BLaER1 treated with 17β-estradiol and CSF1 and Interleukin-3, amounts not matched to agents 10 nM and 100 nM (cell line): ENCODE measurements at regions not wholly inside any gene's neighbourhood (a gene's known extent, or its start where the extent isn't known, plus 50 kb on each side); places are given as distances from the start of the nearest gene placed in this dataset.

Source experiments
- H3K27ac ChIP-seq, 11 experiments: shearing (Covaris generic); formaldehyde crosslinking; 2 replicates each; pipeline ENCODE4 v1.8.1; 2022
- H3K27me3 ChIP-seq, 11 experiments: shearing (Covaris generic); formaldehyde crosslinking; 2 replicates each; pipeline ENCODE4 v1.8.1; 2022
- H3K36me3 ChIP-seq, 11 experiments: shearing (Covaris generic); formaldehyde crosslinking; 2 replicates each; pipeline ENCODE4 v1.8.1; 2022
- H3K4me1 ChIP-seq, 10 experiments: shearing (Covaris generic); formaldehyde crosslinking; 2 replicates each; pipeline ENCODE4 v1.8.1; 2022
- H3K4me2 ChIP-seq, 11 experiments: shearing (Covaris generic); formaldehyde crosslinking; 2 replicates each; pipeline ENCODE4 v1.8.1; 2022
- H3K4me3 ChIP-seq, 10 experiments: shearing (Covaris generic); formaldehyde crosslinking; 2 replicates each; pipeline ENCODE4 v1.8.1; 2022
- H3K9ac ChIP-seq, 11 experiments: shearing (Covaris generic); formaldehyde crosslinking; 2 replicates each; pipeline ENCODE4 v1.8.1; 2022
- H3K9me3 ChIP-seq, 11 experiments: shearing (Covaris generic); formaldehyde crosslinking; replicated peaks in 1 of 11; 2 replicates each; pipeline ENCODE4 v1.8.1; 2022
- H4K20me1 ChIP-seq, 11 experiments: shearing (Covaris generic); formaldehyde crosslinking; 2 replicates each; pipeline ENCODE4 v1.8.1; 2022
- Cebpa-rat ChIP-seq, 11 experiments: shearing (Covaris generic); IDR thresholded peaks; 2 replicates each; pipeline ENCODE4 v1.8.1; 2022

GRCh38 chr2:133828913-133829312, 260.6 kb upstream of the NCKAP5 start:
- Histone ChIP-seq H4K20me1 (no peaks in the 10 kb centered on the region), H3K4me1 (no peaks in the 10 kb centered on the region), H3K4me3 (no peak overlapping the region), H3K27me3 (no peaks in the 10 kb centered on the region), H3K36me3 (no peaks in the 10 kb centered on the region), H3K9ac (no peak overlapping the region), H3K27ac (no peak overlapping the region), H3K9me3 (peaks cover 0 to 7% (median 0%) of the 10 kb centered on the region in 11 experiments; a peak in 3 of 22 replicates), H3K4me2 (no peak overlapping the region)
- no peak for TF ChIP-seq Cebpa-rat (IDR thresholded peaks at IDR 0.05)

- Histone ChIP-seq H3K9me3 (peaks cover 0 to 7% (median 0%) of the 10 kb centered on the region in 11 experiments; a peak in 3 of 22 replicates), H3K36me3 (no peaks in the 10 kb centered on the region), H4K20me1 (no peaks in the 10 kb centered on the region), H3K4me3 (no peak overlapping the region), H3K9ac (no peak overlapping the region), H3K4me1 (no peaks in the 10 kb centered on the region), H3K27me3 (no peaks in the 10 kb centered on the region), H3K4me2 (no peak overlapping the region), H3K27ac (no peak overlapping the region)
- no peak for TF ChIP-seq Cebpa-rat (IDR thresholded peaks at IDR 0.05)
Measured at GRCh38 chr2:133829450-133830020, 261.3 kb upstream of the NCKAP5 start.

- Histone ChIP-seq H3K36me3 (no peaks in the 10 kb centered on the region), H4K20me1 (no peaks in the 10 kb centered on the region), H3K27ac (no peak overlapping the region), H3K4me1 (peaks cover 0 to 26% (median 6%) of the 10 kb centered on the region in 10 experiments; a peak in 9 of 20 replicates), H3K9me3 (peaks cover 0 to 7% (median 0%) of the 10 kb centered on the region in 11 experiments; a peak in 4 of 22 replicates), H3K27me3 (no peaks in the 10 kb centered on the region), H3K4me3 (no peak overlapping the region), H3K9ac (no peak overlapping the region), H3K4me2 (no peak overlapping the region)
- no peak for TF ChIP-seq Cebpa-rat (IDR thresholded peaks at IDR 0.05)
Measured at GRCh38 chr2:133833746-133834145, 265.5 kb upstream of the NCKAP5 start.

GRCh38 chr2:133835821-133836619, 267.8 kb upstream of the NCKAP5 start:
- H3K36me3 ChIP-seq = no peaks in the 10 kb centered on the region
- no peak for TF ChIP-seq Cebpa-rat (IDR thresholded peaks at IDR 0.05)

GRCh38 chr2:133836691-133837345, 268.6 kb upstream of the NCKAP5 start:
- Histone ChIP-seq H3K27ac (no peak overlapping the region), H3K9me3 (peaks cover 0 to 7% (median 0%) of the 10 kb centered on the region in 11 experiments; a peak in 4 of 22 replicates), H3K4me2 (peak overlapping the region in 4 of 11 experiments; percentile 12 to 61 (median 39); a peak in 7 of 22 replicates), H3K27me3 (no peaks in the 10 kb centered on the region), H3K4me1 (peaks cover 0 to 26% (median 6%) of the 10 kb centered on the region in 10 experiments; a peak in 9 of 20 replicates), H3K9ac (no peak overlapping the region), H4K20me1 (no peaks in the 10 kb centered on the region), H3K4me3 (no peak overlapping the region), H3K36me3 (no peaks in the 10 kb centered on the region)
- no peak for TF ChIP-seq Cebpa-rat (IDR thresholded peaks at IDR 0.05)

More at GRCh38 chr2:133835821-133836619, 267.8 kb upstream of the NCKAP5 start:
- no peaks in the 10 kb centered on the region for H4K20me1 ChIP-seq
- no peak overlapping the region for H3K4me3 ChIP-seq
- H3K9me3 ChIP-seq = peaks cover 0 to 7% (median 0%) of the 10 kb centered on the region in 11 experiments; a peak in 4 of 22 replicates
- H3K4me2 ChIP-seq = peak overlapping the region in 4 of 11 experiments; percentile 12 to 61 (median 39); a peak in 7 of 22 replicates
- H3K9ac ChIP-seq = no peak overlapping the region
- H3K27me3 ChIP-seq = no peaks in the 10 kb centered on the region
- H3K27ac ChIP-seq = no peak overlapping the region
- peaks cover 0 to 26% (median 6%) of the 10 kb centered on the region in 10 experiments; a peak in 9 of 20 replicates for H3K4me1 ChIP-seq

- H3K4me2 ChIP-seq = peak overlapping the region in 2 of 11 experiments; percentile 56 to 61; a peak in 2 of 22 replicates
- no peaks in the 10 kb centered on the region for H3K36me3 ChIP-seq
- no peak overlapping the region for H3K9ac ChIP-seq
- peaks cover 0 to 4% (median 0%) of the 10 kb centered on the region in 11 experiments; a peak in 4 of 22 replicates for H3K9me3 ChIP-seq
- H3K4me3 ChIP-seq = no peak overlapping the region
- no peak overlapping the region for H3K27ac ChIP-seq
- no peaks in the 10 kb centered on the region for H3K27me3 ChIP-seq
- no peaks in the 10 kb centered on the region for H4K20me1 ChIP-seq
- peaks cover 0 to 30% (median 7%) of the 10 kb centered on the region in 10 experiments; a peak in 10 of 20 replicates for H3K4me1 ChIP-seq
- no peak for TF ChIP-seq Cebpa-rat (IDR thresholded peaks at IDR 0.05)
Measured at GRCh38 chr2:133837441-133838094, 269.3 kb upstream of the NCKAP5 start.

- no peaks in the 10 kb centered on the region; a peak in 1 of 22 replicates for H3K9me3 ChIP-seq
- no peaks in the 10 kb centered on the region for H3K27me3 ChIP-seq
- no peaks in the 10 kb centered on the region for H3K36me3 ChIP-seq
- no peak overlapping the region for H3K27ac ChIP-seq
- peaks cover 0 to 30% (median 7%) of the 10 kb centered on the region in 10 experiments; a peak in 10 of 20 replicates for H3K4me1 ChIP-seq
- H3K9ac ChIP-seq = no peak overlapping the region
- no peak overlapping the region for H3K4me2 ChIP-seq
- H4K20me1 ChIP-seq = no peaks in the 10 kb centered on the region
- no peak for TF ChIP-seq Cebpa-rat (IDR thresholded peaks at IDR 0.05)
- H3K4me3 ChIP-seq = no peak overlapping the region
Measured at GRCh38 chr2:133838642-133839365, 270.5 kb upstream of the NCKAP5 start.

GRCh38 chr2:133839677-133840076, 271.4 kb upstream of the NCKAP5 start:
- Histone ChIP-seq H3K4me1 (peaks cover 0 to 30% (median 7%) of the 10 kb centered on the region in 10 experiments; a peak in 10 of 20 replicates), H3K4me3 (no peak overlapping the region)

More at GRCh38 chr2:133839677-133840076, 271.4 kb upstream of the NCKAP5 start:
- no peaks in the 10 kb centered on the region for H3K36me3 ChIP-seq
- no peak overlapping the region for H3K4me2 ChIP-seq
- H3K27me3 ChIP-seq = no peaks in the 10 kb centered on the region
- H3K27ac ChIP-seq = no peak overlapping the region
- H3K9ac ChIP-seq = no peak overlapping the region
- H4K20me1 ChIP-seq = no peaks in the 10 kb centered on the region
- H3K9me3 ChIP-seq = no peaks in the 10 kb centered on the region; a peak in 1 of 22 replicates
- TF ChIP-seq Cebpa-rat (IDR thresholded peaks at IDR 0.05) = no peak
